ENCODE measurements at regions not wholly inside any gene's neighbourhood (a gene's known extent, or its start where the extent isn't known, plus 50 kb on each side); places are given as distances from the start of the nearest gene placed in this dataset.

DNA sequence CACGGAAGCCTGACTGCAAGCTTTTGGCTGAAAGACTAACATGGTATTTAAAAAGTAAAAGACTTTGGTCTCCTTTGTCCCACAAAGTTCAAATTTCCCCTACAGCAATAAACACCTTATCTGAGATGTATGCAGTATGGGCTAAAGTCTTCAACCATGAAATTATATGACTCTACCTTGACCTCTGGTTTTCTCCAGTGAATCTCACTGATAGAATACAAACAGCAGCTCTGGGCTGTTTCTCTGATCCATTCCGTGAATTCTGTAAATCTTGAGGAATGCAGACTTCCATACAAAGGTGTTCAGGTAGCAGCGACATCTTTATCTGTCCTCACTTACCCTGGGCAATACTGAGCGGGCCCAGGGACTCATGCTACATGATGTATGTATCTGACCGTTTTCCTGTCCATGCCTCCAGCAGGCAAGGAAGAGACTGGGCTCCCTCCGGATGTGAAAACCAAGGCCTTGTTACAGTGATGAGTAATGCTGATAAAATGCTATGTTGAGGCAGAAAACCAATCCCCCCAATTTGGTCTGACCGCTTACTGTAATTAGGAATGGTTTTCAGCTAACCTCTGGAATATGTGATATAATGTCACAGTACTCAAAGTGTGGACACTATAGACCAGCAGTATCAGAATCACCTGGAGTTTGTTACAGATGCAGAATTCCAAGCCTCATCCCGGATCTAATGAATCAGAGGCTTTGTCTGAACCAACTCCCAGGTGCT is 589.8 kb downstream of the HS3ST4 start:
- DNase-seq (ENCODE audit: low read depth, low spot score): no peak

- no peak for DNase-seq (ENCODE audit: low read depth, low spot score)
Observed at GRCh38 chr16:26295625-26296304, 604.0 kb downstream of the HS3ST4 start.

DNA sequence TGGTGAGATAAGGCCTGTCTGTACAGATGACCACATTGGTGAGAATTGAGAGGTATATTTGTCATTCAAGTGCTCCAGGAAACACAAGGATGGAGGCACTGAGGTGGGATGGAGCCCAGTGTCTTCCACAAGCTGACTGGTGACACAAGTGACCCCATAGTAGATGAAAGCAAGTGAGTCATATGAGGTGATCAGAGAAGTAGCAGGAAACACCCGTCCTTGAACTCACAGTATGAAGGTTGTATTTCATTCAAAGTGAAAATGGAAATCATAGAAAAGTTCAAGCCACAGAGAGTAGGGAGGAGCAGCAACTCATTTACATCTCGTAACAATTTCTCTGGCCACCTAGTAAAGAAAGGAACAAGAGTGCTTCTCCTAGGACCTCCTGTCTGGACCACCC is 609.8 kb downstream of the HS3ST4 start:
- no peak for DNase-seq (ENCODE audit: low read depth, low spot score)

- no peak for DNase-seq (ENCODE audit: low read depth, low spot score)
Observed at GRCh38 chr16:26316683-26317464, 625.1 kb downstream of the HS3ST4 start.

DNA sequence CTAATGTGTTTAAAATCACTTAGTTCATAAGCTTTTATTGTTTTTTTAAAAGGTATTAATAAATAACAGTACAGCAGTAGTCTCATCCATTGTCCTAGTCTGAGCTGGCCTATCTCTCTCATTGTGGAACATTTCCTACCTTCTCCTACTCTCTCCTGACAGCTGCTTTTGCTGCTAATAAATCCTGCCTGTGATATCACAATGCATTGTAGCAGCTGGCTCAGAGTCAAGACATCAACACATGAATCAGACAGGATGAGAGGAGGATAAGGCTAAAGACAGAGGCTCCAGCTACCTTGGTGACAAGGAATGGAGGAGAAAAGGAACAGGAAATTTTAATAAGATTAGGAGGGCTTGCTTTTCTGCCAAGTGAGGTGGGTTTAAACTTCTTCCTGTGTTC is 626.1 kb downstream of the HS3ST4 start:
- DNase-seq (ENCODE audit: low read depth, low spot score): no peak

DNA sequence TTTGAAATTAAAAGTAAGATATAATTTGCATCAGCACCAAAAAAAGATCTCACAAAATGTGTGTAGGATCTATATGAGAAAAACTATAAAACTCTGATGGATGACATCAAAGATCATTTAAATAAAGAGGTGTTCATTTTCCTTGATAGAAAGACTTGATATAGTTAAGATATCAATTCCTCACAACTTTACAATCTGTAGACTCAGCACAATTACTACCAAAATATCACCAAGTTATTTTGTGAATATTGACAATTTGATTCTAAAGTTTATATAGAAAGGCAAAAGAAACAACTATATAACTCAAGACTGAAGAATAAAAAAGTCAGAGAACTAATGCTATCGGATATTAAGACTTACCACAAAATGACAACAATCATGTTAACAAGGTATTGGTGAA is 638.9 kb downstream of the HS3ST4 start:
- DNase-seq (ENCODE audit: low read depth, low spot score): no peak

GRCh38 chr16:26334218-26335111 is 642.7 kb downstream of the HS3ST4 start:
- no peak for DNase-seq (ENCODE audit: low read depth, low spot score)

- no peak for DNase-seq (ENCODE audit: low read depth, low spot score)
Observed at GRCh38 chr16:26335236-26335853, 643.6 kb downstream of the HS3ST4 start.

DNA sequence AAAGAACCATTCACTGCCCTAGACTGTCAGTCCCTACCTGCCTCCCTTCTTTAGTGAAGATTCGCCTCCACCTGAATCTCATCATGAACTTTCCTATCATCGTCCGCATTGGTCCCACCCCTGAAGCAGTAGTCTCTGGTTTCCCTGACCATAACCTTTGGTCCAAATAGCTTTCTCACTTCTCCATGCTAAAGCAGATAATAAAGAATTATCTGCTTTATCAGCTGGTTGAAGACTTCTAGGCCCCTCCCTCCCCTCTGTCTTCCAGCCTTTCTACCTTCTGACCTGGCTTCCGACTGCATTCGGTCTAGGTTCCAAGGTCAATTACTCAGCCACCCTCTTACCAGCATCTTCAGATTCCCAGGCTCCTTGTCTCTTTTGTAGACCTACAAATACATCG is 650.9 kb downstream of the HS3ST4 start:
- no peak for DNase-seq (ENCODE audit: low read depth, low spot score)

- DNase-seq (ENCODE audit: low read depth, low spot score): no peak
Observed at GRCh38 chr16:26344240-26344776, 652.5 kb downstream of the HS3ST4 start.

DNA sequence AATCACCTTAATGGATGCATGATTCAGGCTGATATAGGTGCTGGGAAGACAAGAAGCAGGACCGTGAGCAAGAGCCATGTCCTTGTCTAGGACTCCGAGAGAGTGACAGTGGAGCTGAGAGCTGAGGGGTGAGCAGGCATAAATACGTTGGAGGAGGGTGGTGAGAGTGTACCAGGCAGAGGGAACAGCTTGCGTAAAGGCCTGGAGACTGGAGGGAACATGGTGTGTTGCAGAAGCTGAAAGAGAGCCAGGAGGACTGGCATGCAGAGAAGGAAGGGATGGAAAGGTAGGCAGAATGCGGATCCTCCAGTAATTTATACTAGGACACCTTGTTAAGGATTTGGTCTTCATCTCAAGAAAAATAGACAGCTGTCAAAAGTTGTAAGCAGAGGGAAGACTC is 653.2 kb downstream of the HS3ST4 start:
- no peak for DNase-seq (ENCODE audit: low read depth, low spot score)

GRCh38 chr16:26345966-26346365 is 654.2 kb downstream of the HS3ST4 start:
- DNase-seq (ENCODE audit: low read depth, low spot score): no peak

DNA sequence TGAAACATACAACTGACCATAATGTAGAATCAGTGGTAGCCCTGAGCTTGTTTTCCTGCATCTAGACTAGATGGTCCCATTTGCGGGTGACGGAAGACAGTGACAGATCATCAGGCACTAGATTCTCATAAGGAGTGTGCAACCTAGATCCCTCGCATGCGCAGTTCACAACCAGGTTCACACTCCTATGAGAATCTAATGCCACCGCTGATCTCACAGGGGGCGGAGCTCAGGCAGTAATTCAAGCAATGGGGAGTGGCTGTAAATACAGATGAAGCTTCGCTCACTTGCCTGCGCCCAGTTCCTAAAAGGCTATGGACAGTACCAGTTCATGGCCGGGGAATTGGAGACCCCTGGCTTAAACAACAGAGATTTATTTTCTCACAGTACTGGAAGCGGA is 656.3 kb downstream of the HS3ST4 start:
- no peak for DNase-seq (ENCODE audit: low read depth, low spot score)

GRCh38 chr16:26360867-26361266 is 669.1 kb downstream of the HS3ST4 start:
- no peak for DNase-seq (ENCODE audit: low read depth, low spot score)

DNA sequence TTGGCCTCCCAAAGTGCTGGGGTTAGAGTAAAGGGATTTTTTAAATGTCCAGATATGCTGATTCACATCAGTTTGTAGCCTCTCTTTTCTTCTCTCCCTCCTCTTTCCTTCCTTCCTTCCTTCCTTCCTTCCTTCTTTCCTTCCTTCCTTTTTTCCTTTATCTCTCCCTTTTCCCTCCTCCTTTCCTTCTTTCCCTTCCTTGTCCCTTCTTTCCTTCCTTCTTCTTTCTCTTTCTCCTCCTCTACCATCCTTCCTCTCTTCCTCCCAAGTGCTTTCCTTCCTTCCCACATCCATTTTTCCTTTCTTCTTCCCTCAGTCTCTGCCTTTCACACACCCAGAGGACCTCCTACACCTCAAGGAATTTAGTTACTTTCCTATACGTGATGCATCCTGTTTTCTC is 671.8 kb downstream of the HS3ST4 start:
- DNase-seq (ENCODE audit: low read depth, low spot score): no peak

- no peak for DNase-seq (ENCODE audit: low read depth, low spot score)
Observed at GRCh38 chr16:26365161-26365940, 673.6 kb downstream of the HS3ST4 start.

DNA sequence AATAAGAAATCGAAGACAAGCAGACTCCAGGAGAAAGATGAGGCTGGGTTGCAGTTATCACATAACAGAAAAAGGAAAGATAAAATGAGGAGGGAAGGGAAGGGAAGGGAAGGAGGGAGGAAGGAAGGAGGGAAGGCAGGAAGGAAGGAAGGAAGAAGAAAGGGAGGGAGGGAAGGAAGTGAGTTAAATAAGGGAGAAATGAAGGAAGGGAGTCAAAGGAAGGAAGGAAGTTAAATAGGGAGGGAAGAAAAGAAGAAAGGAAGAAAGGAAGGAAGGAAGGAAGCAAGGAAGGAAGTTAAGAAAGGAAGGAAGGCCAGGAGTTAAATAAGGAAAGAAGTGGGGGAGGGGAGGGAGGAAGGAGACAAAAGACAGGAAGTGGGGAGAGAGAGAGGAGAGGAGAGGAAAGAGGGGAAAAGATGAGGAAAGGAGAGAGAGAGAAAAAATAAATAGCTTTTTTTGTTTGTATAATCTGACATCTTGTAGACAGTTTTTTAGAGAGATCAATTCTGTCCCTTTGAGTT is 679.6 kb downstream of the HS3ST4 start:
- DNase-seq (ENCODE audit: low read depth, low spot score): no peak

- DNase-seq (ENCODE audit: low read depth, low spot score): no peak
Observed at GRCh38 chr16:26374279-26374925, 682.6 kb downstream of the HS3ST4 start.

- DNase-seq (ENCODE audit: low read depth, low spot score): no peak
Observed at GRCh38 chr16:26382586-26382985, 684.1 kb upstream of the C16orf82 start.
